ENCODE measurements at regions not wholly inside any gene's neighbourhood (a gene's known extent, or its start where the extent isn't known, plus 50 kb on each side); places are given as distances from the start of the nearest gene placed in this dataset.

- Histone ChIP-seq H3K4me1 (ENCODE audit: control insufficient read depth, insufficient read depth, low read length) (no peaks in the 10 kb centered on the region), H3K27me3 (replicated peaks in 1 of 2; ENCODE audit: control insufficient read depth in 2 of 2, insufficient read depth in 2 of 2, low read length in 1 of 2) (no peaks in the 10 kb centered on the region), H3K4me2 (ENCODE audit: control insufficient read depth, insufficient read depth) (no peak overlapping the region), H3K27ac (ENCODE audit: control insufficient read depth, insufficient read depth) (no peak overlapping the region), H3K9ac (ENCODE audit: control insufficient read depth, insufficient read depth, low read length) (no peak overlapping the region), H3K4me3 (no peak overlapping the region), H3K36me3 (ENCODE audit: control insufficient read depth in 2 of 2, insufficient read depth in 2 of 2, low read length in 1 of 2) (no peaks in the 10 kb centered on the region), H3K9me3 (replicated peaks; ENCODE audit: control insufficient read depth, insufficient read depth, low read length) (no peaks in the 10 kb centered on the region), H2AFZ (ENCODE audit: control insufficient read depth, low read depth, low read length) (no peak overlapping the region), H3K79me2 (ENCODE audit: control insufficient read depth, insufficient read depth, low read length) (no peaks in the 10 kb centered on the region), H4K20me1 (ENCODE audit: control insufficient read depth, insufficient read depth) (no peaks in the 10 kb centered on the region)
- ChIA-PET RAD21 (ENCODE audit: unreplicated experiment) (interaction anchor here (1.2 kb wide), 1 partner anchor 10 kb away, joined by 3 read pairs; no protein-coding TSS in a partner anchor), POLR2A (no interaction called here), SMC1A (ENCODE audit: uncharacterized antibody, unreplicated experiment) (no interaction called here), CTCF (interaction anchor here (0.7 to 1.0 kb wide), 2 partner anchors 355 to 577 kb away, joined by 3 read pairs; no protein-coding TSS in a partner anchor)
- no peak for ATAC-seq
- in situ Hi-C loops (cut with MboI): no loop called here
- no peak for DNase-seq (ENCODE audit: low read depth, low spot score)
- FAIRE-seq: no peak
- BruUV-seq (replicated peaks): no TSS peak
- intact Hi-C loops (cut with micrococcal nuclease; ENCODE audit: unreplicated experiment): no loop called here
- TF ChIP-seq CUX1 (IDR thresholded peaks at IDR 0.05; ENCODE audit: insufficient replicate concordance, low read depth, low read length): no peak
- no peak for TF ChIP-seq MXI1 (IDR thresholded peaks at IDR 0.05; ENCODE audit: low read depth, low read length)
- TF ChIP-seq KDM1A (IDR thresholded peaks at IDR 0.05; ENCODE audit: borderline replicate concordance): no peak
- TF ChIP-seq TCF3 (IDR thresholded peaks at IDR 0.05; ENCODE audit: borderline replicate concordance, insufficient read depth, low read depth, low read length): no peak
- no peak for TF ChIP-seq ZBED1 (IDR thresholded peaks at IDR 0.05; ENCODE audit: borderline replicate concordance)
- no peak for TF ChIP-seq YY1 (IDR thresholded peaks at IDR 0.05; ENCODE audit: low read depth, low read length)
- no peak for TF ChIP-seq ESRRA (IDR thresholded peaks at IDR 0.05; ENCODE audit: low read length)
- TF ChIP-seq BCL3 (IDR thresholded peaks at IDR 0.05; ENCODE audit: borderline replicate concordance, insufficient read depth, low read depth, low read length, poor library complexity, severe bottlenecking): no peak
- no peak for TF ChIP-seq WRNIP1 (IDR thresholded peaks at IDR 0.05; ENCODE audit: borderline replicate concordance, low read depth, low read length)
- TF ChIP-seq SMAD5 (IDR thresholded peaks at IDR 0.05; ENCODE audit: low read depth): no peak
- TF ChIP-seq RELB (IDR thresholded peaks at IDR 0.05; ENCODE audit: low read depth): no peak
- no peak for TF ChIP-seq TCF7 (IDR thresholded peaks at IDR 0.05; ENCODE audit: borderline replicate concordance)
- no peak for TF ChIP-seq SKIL (IDR thresholded peaks at IDR 0.05; ENCODE audit: low read depth, poor library complexity, severe bottlenecking)
- TF ChIP-seq POLR2AphosphoS5 (IDR thresholded peaks at IDR 0.05; ENCODE audit: low read length): no peak
These were observed 569.6 kb downstream of the EBF1 start for GRCh38 chr5:158530115-158530514.
